Ascending aorta (tissue), 2 donors: ENCODE measurements at regions not wholly inside any gene's neighbourhood (a gene's known extent, or its start where the extent isn't known, plus 50 kb on each side); places are given as distances from the start of the nearest gene placed in this dataset.

Experiments used
- DNase-seq, 2 donors: peaks; one replicate each; pipeline ENCODE4 v3.0.0-alpha.2; 2019; ENCODE audit warnings: low spot score in 2 of 2
- H3K27ac ChIP-seq, 2 donors: fragments of 200-600 bp; sonication (generic); one replicate each; pipeline ENCODE4 v1.5.1; 2016 to 2017; ENCODE audit warnings: mild to moderate bottlenecking in 1 of 2
- H3K27me3 ChIP-seq: fragments of 200-600 bp; sonication (generic); one replicate; pipeline ENCODE4 v1.5.1; 2017
- H3K36me3 ChIP-seq, 2 donors: fragments of 200-600 bp; sonication (generic); one replicate each; pipeline ENCODE4 v1.5.1; 2016
- H3K4me1 ChIP-seq, 2 donors: fragments of 200-600 bp; sonication (generic); one replicate each; pipeline ENCODE4 v1.5.1; 2016 to 2017; ENCODE audit warnings: mild to moderate bottlenecking in 1 of 2
- H3K4me3 ChIP-seq, 2 donors: fragments of 200-600 bp; sonication (generic); one replicate each; pipeline ENCODE4 v1.5.1; 2016 to 2017; ENCODE audit warnings: mild to moderate bottlenecking in 1 of 2
- H3K9me3 ChIP-seq, 2 donors: fragments of 200-600 bp; sonication (generic); one replicate each; pipeline ENCODE4 v1.5.1; 2016
- intact Hi-C: fragments of 100-400 bp; cut with DNase I; formaldehyde crosslinking; loops from one replicate; pipeline ENCODE4 v1.15.1; 2023
- TF ChIP-seq, protein P1 (sequence below), 3 experiments: fragments of 200-600 bp in 2 of 3; fragments of 450-650 bp in 1 of 3; sonication (generic) in 2 of 3; IDR thresholded peaks; one replicate each; pipeline ENCODE4 v1.5.1; 2016 to 2019; ENCODE audit warnings: antibody characterized with exemption in 3 of 3, mild to moderate bottlenecking in 1 of 3, moderate library complexity in 1 of 3

DNA sequence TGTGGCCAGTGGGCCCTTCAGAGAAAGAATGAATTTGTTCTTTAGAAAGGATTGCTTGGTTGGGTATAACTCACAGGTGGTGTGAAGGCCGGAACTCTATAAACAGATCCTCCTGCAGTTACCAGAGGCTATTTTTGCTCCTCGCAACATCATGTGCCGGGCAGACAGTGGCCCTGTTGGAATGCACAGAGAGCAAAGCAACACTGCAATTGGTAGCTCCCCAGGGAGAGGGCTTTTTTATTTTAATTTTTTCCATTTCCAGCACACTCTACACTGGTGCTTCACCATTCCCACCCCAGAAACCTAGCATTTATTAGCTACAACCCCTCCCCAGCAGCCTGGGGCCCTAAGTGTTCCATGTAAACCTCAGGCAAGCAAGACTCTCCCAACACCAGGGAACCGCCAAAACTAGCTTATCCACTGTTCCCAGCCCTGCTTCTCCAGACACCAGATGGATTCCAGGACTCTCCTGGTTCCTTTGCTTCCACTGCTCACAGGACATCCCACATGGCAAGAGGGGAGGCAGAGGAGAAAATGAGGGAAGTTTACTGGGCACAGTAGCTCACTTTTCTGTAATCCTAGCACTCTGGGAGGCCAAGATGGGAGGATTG, 75.1 kb upstream of the TMEM164 start:
- Histone ChIP-seq H3K4me1 (no peaks in the 10 kb centered on the region), H3K4me3 (no peak overlapping the region), H3K9me3 (no peaks in the 10 kb centered on the region), H3K27me3 (no peaks in the 10 kb centered on the region), H3K36me3 (no peaks in the 10 kb centered on the region), H3K27ac (no peak overlapping the region)
- TF ChIP-seq, protein P1, sequence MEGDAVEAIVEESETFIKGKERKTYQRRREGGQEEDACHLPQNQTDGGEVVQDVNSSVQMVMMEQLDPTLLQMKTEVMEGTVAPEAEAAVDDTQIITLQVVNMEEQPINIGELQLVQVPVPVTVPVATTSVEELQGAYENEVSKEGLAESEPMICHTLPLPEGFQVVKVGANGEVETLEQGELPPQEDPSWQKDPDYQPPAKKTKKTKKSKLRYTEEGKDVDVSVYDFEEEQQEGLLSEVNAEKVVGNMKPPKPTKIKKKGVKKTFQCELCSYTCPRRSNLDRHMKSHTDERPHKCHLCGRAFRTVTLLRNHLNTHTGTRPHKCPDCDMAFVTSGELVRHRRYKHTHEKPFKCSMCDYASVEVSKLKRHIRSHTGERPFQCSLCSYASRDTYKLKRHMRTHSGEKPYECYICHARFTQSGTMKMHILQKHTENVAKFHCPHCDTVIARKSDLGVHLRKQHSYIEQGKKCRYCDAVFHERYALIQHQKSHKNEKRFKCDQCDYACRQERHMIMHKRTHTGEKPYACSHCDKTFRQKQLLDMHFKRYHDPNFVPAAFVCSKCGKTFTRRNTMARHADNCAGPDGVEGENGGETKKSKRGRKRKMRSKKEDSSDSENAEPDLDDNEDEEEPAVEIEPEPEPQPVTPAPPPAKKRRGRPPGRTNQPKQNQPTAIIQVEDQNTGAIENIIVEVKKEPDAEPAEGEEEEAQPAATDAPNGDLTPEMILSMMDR (IDR thresholded peaks at IDR 0.05), result no peak
- no peak for DNase-seq
- intact Hi-C loops, result no loop called here

DNA sequence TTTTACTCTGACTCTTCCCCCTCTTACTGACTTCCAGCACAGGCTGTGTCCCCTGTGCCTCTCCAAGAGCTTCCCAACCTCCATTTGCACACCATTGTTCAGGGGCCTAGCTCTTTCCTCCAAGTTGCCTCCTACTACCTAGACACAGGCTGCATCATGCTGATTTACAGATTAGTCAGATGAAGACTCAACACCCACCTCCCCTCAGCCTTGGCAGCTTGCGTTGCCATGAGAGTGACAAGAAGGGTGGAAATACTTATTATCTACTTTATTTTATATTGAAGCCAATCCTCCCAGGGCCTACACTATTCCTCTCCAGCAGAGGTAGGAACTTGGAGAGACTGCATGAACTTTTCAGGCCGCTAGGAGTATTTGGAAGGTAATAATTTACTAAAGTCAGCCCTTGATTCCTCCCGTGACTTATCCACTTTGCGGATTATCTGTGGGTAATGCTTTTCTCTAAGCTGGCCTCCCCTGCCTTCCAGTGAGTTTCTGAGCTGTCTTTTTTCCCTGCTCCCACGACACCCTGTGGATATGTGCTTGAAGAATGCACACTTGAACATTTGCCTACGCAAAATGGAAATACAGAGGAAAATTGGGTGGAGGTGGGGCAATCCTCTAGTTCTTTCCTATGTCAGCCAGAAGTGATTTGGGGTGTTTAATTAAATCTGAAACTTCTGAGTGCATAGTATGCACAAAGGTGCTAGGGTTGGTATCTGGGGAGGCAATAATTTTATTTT, 74.1 kb upstream of the TMEM164 start:
- H3K36me3 ChIP-seq, result no peaks in the 10 kb centered on the region
- intact Hi-C loops, result no loop called here
- TF ChIP-seq, protein P1 (IDR thresholded peaks at IDR 0.05), result no peak
- no peaks in the 10 kb centered on the region for H3K9me3 ChIP-seq
- H3K4me1 ChIP-seq, result no peaks in the 10 kb centered on the region
- DNase-seq, result no peak
- no peak overlapping the region for H3K4me3 ChIP-seq
- H3K27me3 ChIP-seq, result no peaks in the 10 kb centered on the region
- no peak overlapping the region for H3K27ac ChIP-seq

DNA sequence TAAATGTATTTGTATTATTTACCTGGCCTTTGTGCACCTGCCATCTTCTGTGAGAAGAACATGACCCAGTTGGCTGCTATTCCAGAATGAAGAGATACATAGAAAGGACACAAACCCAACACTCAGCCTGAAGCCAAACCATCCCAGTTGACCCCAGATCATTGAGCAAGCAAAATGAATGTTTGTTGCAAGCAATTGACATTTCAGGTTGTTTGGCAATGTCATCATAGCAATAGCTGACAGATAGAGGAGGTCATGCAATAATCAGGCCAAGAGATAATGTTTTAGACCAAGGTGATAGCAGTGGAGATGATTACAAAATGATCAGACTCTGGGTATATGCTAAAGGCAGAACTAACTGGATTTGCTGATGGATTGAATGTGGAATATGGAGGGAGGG, 71.2 kb upstream of the TMEM164 start:
- TF ChIP-seq, protein P1 (IDR thresholded peaks at IDR 0.05), result no peak
- Histone ChIP-seq H3K27me3 (no peaks in the 10 kb centered on the region), H3K36me3 (no peaks in the 10 kb centered on the region), H3K4me3 (no peak overlapping the region), H3K27ac (no peak overlapping the region), H3K4me1 (no peaks in the 10 kb centered on the region), H3K9me3 (no peaks in the 10 kb centered on the region)
- intact Hi-C loops, result no loop called here
- DNase-seq, result no peak

DNA sequence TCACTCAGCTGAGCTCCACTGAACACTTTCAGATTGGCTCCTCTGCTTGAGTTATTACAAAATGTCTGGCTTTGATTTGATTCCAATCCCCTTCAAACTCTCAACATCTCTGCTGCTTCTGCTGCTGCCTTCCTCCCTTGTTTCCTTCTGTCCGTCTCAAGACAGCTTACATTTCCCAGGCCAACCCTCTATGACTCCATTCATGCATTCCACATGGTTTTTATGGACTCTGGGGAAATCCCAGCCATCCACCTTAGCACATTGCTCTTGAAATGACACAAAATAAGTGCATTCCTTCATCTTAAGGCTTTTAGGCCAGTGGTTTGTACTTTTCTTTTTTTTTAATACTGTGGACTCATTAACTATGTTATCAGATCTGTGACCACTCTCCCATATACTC, 68.5 kb upstream of the TMEM164 start:
- DNase-seq, result no peak
- no peaks in the 10 kb centered on the region for H3K27me3 ChIP-seq
- TF ChIP-seq, protein P1 (IDR thresholded peaks at IDR 0.05), result no peak
- H3K36me3 ChIP-seq, result no peaks in the 10 kb centered on the region
- H3K4me1 ChIP-seq, result no peaks in the 10 kb centered on the region
- intact Hi-C loops, result no loop called here
- H3K27ac ChIP-seq, result no peak overlapping the region
- H3K9me3 ChIP-seq, result no peaks in the 10 kb centered on the region
- H3K4me3 ChIP-seq, result no peak overlapping the region

DNA sequence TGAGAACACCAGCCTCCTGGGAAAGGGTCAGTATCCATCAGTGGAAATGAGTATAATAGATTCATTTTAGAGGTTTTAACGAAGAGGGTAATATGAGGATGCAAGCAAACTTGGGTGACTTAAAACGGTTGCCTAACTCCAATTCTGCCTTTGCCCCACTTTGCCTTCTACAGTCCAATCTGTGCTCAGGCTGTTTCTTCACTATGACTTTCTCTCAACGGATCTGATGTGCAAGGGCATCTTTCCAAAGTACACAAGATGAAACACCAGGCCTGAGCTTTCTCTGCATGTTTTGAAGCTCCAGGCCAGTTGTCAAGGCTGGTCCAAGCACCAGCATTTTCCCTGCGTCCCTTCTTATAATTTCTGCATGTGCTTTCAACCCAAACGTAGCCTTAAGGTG, 68.0 kb upstream of the TMEM164 start:
- H3K27me3 ChIP-seq, result no peaks in the 10 kb centered on the region
- H3K9me3 ChIP-seq, result no peaks in the 10 kb centered on the region
- no peak for DNase-seq
- no peak overlapping the region for H3K27ac ChIP-seq
- TF ChIP-seq, protein P1 (IDR thresholded peaks at IDR 0.05), result no peak
- intact Hi-C loops, result no loop called here
- H3K4me1 ChIP-seq, result no peaks in the 10 kb centered on the region
- no peaks in the 10 kb centered on the region for H3K36me3 ChIP-seq
- H3K4me3 ChIP-seq, result no peak overlapping the region
